Retinal pigment epithelial cell (primary cell): ENCODE measurements at regions not wholly inside any gene's neighbourhood (a gene's known extent, or its start where the extent isn't known, plus 50 kb on each side); places are given as distances from the start of the nearest gene placed in this dataset.

Experiments used
- DNase-seq: peaks from one replicate; pipeline ENCODE4 v3.0.0-alpha.2; 2010; ENCODE audit warnings: low read depth
- H3K4me3 ChIP-seq: 2 replicates; pipeline ENCODE4 v1.5.1; 2011; ENCODE audit warnings: mild to moderate bottlenecking, low read length, control low read depth, moderate library complexity
- CTCF ChIP-seq: conservative IDR thresholded peaks from 2 replicates; pipeline ENCODE4 v1.5.1; 2011; ENCODE audit warnings: low read depth, low read length, control low read depth, inconsistent platforms

- TF ChIP-seq CTCF = no peak
- no peak overlapping the region for H3K4me3 ChIP-seq
- DNase-seq = peak; percentile 13
Measured at GRCh38 chr5:122715095-122715494, 59.8 kb upstream of the SNX2 start.

DNA sequence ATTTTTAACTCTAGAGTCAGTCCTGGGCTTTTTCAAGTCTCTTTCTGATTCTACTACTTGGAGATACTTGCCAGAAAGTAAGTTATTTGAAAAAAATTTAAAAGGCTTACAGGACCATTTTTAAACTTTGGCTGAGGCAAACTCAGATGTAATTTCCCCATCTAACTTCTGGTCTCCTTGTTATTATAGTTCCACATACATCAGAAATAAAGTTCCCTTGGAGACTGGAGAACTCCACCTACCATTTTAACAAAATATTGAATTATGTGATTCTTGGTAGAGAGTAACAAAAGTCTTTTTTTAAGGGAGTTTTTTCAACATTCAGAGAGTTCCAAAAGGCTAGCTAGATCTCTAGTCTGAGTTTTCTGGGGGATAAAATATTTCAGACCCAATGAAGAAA is 56.3 kb upstream of the SNX2 start:
- no peak for TF ChIP-seq CTCF
- no peak for DNase-seq
- no peak overlapping the region for H3K4me3 ChIP-seq

DNA sequence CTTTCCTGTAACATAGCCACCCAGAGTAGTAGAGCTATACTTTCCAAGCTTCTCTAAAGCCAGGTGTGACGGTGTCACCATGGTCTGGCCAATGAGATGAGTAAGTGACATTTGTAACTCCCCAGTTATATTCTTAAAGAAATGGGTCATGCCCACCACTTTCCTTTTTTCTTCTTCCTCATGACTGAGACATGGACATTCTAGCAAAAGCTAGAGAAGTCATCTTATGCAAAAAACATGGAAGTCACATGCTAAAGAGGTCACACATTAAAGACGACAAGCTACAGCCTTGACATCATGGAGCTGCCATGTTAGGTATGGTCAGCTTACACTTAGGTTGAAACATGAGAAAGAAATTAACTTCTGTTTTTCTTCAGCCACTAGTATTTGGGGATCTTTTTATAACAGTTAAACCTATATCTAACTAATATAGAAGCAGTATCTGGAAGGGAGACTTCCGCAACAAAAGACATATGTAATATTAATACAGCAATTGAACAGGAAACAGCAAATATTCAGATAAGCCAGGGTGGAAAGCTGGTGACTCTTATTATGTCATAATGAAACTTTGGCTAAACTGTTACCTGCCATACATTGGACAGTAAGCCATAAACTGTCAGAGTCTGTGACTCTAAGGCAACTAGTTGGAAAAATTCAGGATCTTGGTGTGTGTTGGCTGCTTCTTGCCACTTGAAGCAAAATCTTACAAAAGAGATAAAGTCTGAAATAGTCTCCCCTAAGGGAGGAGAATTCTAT is 54.7 kb upstream of the SNX2 start:
- no peak overlapping the region for H3K4me3 ChIP-seq
- TF ChIP-seq CTCF = no peak
- DNase-seq = no peak

- TF ChIP-seq CTCF = no peak
- H3K4me3 ChIP-seq = no peak overlapping the region
- no peak for DNase-seq
Measured at GRCh38 chr5:122721127-122721526, 53.8 kb upstream of the SNX2 start.

DNA sequence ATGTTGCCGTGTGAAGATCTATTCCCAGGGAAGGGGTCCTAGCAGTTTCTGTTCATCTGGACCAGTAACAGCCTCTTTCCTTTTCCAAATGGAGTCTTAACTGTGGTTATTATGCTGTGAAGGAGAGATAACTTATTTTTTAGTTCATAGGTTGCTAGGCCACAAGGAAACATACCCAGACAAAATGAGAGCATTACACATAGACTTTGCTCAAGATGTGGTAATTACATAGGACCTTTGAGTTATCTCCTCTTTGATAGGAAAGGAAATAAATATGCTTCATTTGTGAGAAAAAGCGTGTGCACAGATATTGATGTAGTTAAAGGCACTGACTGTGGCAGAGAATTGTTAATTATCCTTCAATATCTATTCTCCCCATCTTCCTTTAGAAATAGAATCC is 52.5 kb upstream of the SNX2 start:
- H3K4me3 ChIP-seq = no peak overlapping the region
- TF ChIP-seq CTCF = no peak
- no peak for DNase-seq

- no peak overlapping the region for H3K4me3 ChIP-seq
- no peak for DNase-seq
- no peak for TF ChIP-seq CTCF
Measured at GRCh38 chr5:122723606-122724352, 51.1 kb upstream of the SNX2 start.
